Breast epithelium (tissue), 4 donors: ENCODE measurements at regions not wholly inside any gene's neighbourhood (a gene's known extent, or its start where the extent isn't known, plus 50 kb on each side); places are given as distances from the start of the nearest gene placed in this dataset.
A peak's percentile ranks its signal among the peaks of the same experiment; 100 is the strongest.

Experiments used
- DNase-seq, 2 donors: peaks; one replicate each; pipeline ENCODE4 v3.0.0-alpha.2; 2019; ENCODE audit warnings: low spot score in 2 of 2
- H3K27ac ChIP-seq, 2 donors: fragments of 200-600 bp; sonication (generic) in 1 of 2; one replicate each; pipeline ENCODE4 v1.5.1; 2016 to 2019; ENCODE audit warnings: mild to moderate bottlenecking in 1 of 2
- H3K27me3 ChIP-seq, 2 donors: fragments of 200-600 bp; sonication (generic) in 1 of 2; one replicate each; pipeline versions ENCODE4 v1.5.1 to v1.6.0; 2017 to 2019; ENCODE audit warnings: control low read depth in 1 of 2, mild to moderate bottlenecking in 1 of 2
- H3K36me3 ChIP-seq: fragments of 200-600 bp; one replicate; pipeline ENCODE4 v1.5.1; 2019
- H3K4me1 ChIP-seq, 2 donors: fragments of 200-600 bp; sonication (generic); one replicate each; pipeline ENCODE4 v1.5.1; 2016 to 2019; ENCODE audit warnings: control low read depth in 1 of 2
- H3K4me3 ChIP-seq, 3 donors: fragments of 200-600 bp; sonication (generic); 1 replicate in 2 of 3; 2 replicates in 1 of 3; pipeline ENCODE4 v1.5.1; 2016 to 2019; ENCODE audit warnings: mild to moderate bottlenecking in 3 of 3, moderate library complexity in 2 of 3
- H3K9me3 ChIP-seq, 2 donors: fragments of 200-600 bp; sonication (generic) in 1 of 2; one replicate each; pipeline ENCODE4 v1.5.1; 2016 to 2019; ENCODE audit warnings: control low read depth in 1 of 2
- CTCF ChIP-seq, 3 donors: fragments of 450-650 bp; IDR thresholded peaks; one replicate each; pipeline ENCODE4 v1.5.1; 2016 to 2017; ENCODE audit warnings: antibody characterized with exemption in 3 of 3, mild to moderate bottlenecking in 3 of 3, moderate library complexity in 3 of 3
- POLR2A ChIP-seq: fragments of 450-650 bp; IDR thresholded peaks from one replicate; pipeline ENCODE4 v1.6.1; 2016; ENCODE audit warnings: antibody characterized with exemption, mild to moderate bottlenecking, moderate library complexity
- POLR2AphosphoS5 ChIP-seq, 3 donors: sonication (generic); formaldehyde crosslinking; IDR thresholded peaks; one replicate each; pipeline ENCODE4 v1.6.1; 2017; ENCODE audit warnings: antibody characterized with exemption in 3 of 3
- intact Hi-C: fragments of 100-400 bp; cut with DNase I; formaldehyde crosslinking; loops from one replicate; pipeline ENCODE4 v1.15.1; 2023; ENCODE audit warnings: low total_unique reads

GRCh38 chr20:48238781-48239180 lies 453.5 kb upstream of the SULF2 start:
- intact Hi-C loops: no loop called here
- DNase-seq: no peak
- H3K36me3 ChIP-seq: no peaks in the 10 kb centered on the region
- no peak for TF ChIP-seq CTCF (IDR thresholded peaks at IDR 0.05)
- TF ChIP-seq POLR2A: no peak
- no peak for TF ChIP-seq POLR2AphosphoS5 (IDR thresholded peaks at IDR 0.05)
- no peaks in the 10 kb centered on the region for H3K9me3 ChIP-seq
- no peak overlapping the region for H3K27ac ChIP-seq
- no peaks in the 10 kb centered on the region for H3K4me1 ChIP-seq
- peaks cover 0 to 5% of the 10 kb centered on the region in 2 donors for H3K27me3 ChIP-seq
- no peak overlapping the region for H3K4me3 ChIP-seq

GRCh38 chr20:48238326-48238725 lies 453.0 kb upstream of the SULF2 start:
- H3K27ac ChIP-seq: no peak overlapping the region
- no peaks in the 10 kb centered on the region for H3K36me3 ChIP-seq
- DNase-seq: no peak
- H3K9me3 ChIP-seq: no peaks in the 10 kb centered on the region
- intact Hi-C loops: no loop called here
- H3K4me1 ChIP-seq: no peaks in the 10 kb centered on the region
- no peak overlapping the region for H3K4me3 ChIP-seq
- peaks cover 0 to 5% of the 10 kb centered on the region in 2 donors for H3K27me3 ChIP-seq
- TF ChIP-seq CTCF (IDR thresholded peaks at IDR 0.05) (no peak), POLR2AphosphoS5 (IDR thresholded peaks at IDR 0.05) (no peak), POLR2A (no peak)

GRCh38 chr20:48236000-48236970 lies 451.0 kb upstream of the SULF2 start:
- intact Hi-C loops: no loop called here
- Histone ChIP-seq H3K27me3 (peaks cover 0 to under 1% of the 10 kb centered on the region in 2 donors), H3K4me3 (no peak overlapping the region), H3K36me3 (no peaks in the 10 kb centered on the region), H3K9me3 (no peaks in the 10 kb centered on the region), H3K4me1 (no peaks in the 10 kb centered on the region), H3K27ac (no peak overlapping the region)
- TF ChIP-seq POLR2AphosphoS5 (IDR thresholded peaks at IDR 0.05): no peak
- DNase-seq: peak; percentile 17 to 21

- Histone ChIP-seq H3K4me3 (no peak overlapping the region), H3K4me1 (no peaks in the 10 kb centered on the region), H3K27me3 (no peaks in the 10 kb centered on the region), H3K36me3 (no peaks in the 10 kb centered on the region), H3K27ac (no peak overlapping the region), H3K9me3 (no peaks in the 10 kb centered on the region)
- intact Hi-C loops: no loop called here
- DNase-seq: no peak
- no peak for TF ChIP-seq CTCF (IDR thresholded peaks at IDR 0.05)
- TF ChIP-seq POLR2A: no peak
- no peak for TF ChIP-seq POLR2AphosphoS5 (IDR thresholded peaks at IDR 0.05)
Measured at GRCh38 chr20:48234951-48235350, 449.7 kb upstream of the SULF2 start.

GRCh38 chr20:48231253-48231930 lies 446.1 kb upstream of the SULF2 start:
- TF ChIP-seq POLR2AphosphoS5 (IDR thresholded peaks at IDR 0.05) (no peak), CTCF (IDR thresholded peaks at IDR 0.05) (no peak), POLR2A (no peak)
- Histone ChIP-seq H3K4me3 (no peak overlapping the region), H3K36me3 (no peaks in the 10 kb centered on the region), H3K4me1 (no peaks in the 10 kb centered on the region), H3K27me3 (no peaks in the 10 kb centered on the region), H3K9me3 (no peaks in the 10 kb centered on the region), H3K27ac (no peak overlapping the region)
- DNase-seq: no peak
- intact Hi-C loops: no loop called here
